Parathyroid adenoma (tissue), 2 donors: ENCODE measurements at regions not wholly inside any gene's neighbourhood (a gene's known extent, or its start where the extent isn't known, plus 50 kb on each side); places are given as distances from the start of the nearest gene placed in this dataset.

Experiments used
- H2AFZ ChIP-seq: fragments of 300-600 bp; sonication (generic); one replicate; pipeline ENCODE4 v1.7.0; 2017; ENCODE audit warnings: antibody characterized with exemption, mild to moderate bottlenecking
- H3K27ac ChIP-seq: fragments of 300-600 bp; sonication (generic); one replicate; pipeline ENCODE4 v1.7.0; 2017
- H3K27me3 ChIP-seq: fragments of 300-600 bp; sonication (generic); one replicate; pipeline ENCODE4 v1.7.0; 2017; ENCODE audit warnings: low read length; ENCODE audit not compliant: control insufficient read depth, insufficient read depth
- H3K36me3 ChIP-seq: fragments of 300-600 bp; sonication (generic); one replicate; pipeline ENCODE4 v1.7.0; 2017; ENCODE audit warnings: low read length; ENCODE audit not compliant: control insufficient read depth, insufficient read depth
- H3K4me1 ChIP-seq: fragments of 300-600 bp; sonication (generic); one replicate; pipeline ENCODE4 v1.7.0; 2017; ENCODE audit warnings: control low read depth
- H3K4me2 ChIP-seq: fragments of 300-600 bp; sonication (generic); one replicate; pipeline ENCODE4 v1.7.0; 2017; ENCODE audit warnings: low read length
- H3K4me3 ChIP-seq: fragments of 300-600 bp; sonication (generic); one replicate; pipeline ENCODE4 v1.7.0; 2017; ENCODE audit warnings: low read depth, low read length
- H3K79me2 ChIP-seq: fragments of 300-600 bp; sonication (generic); one replicate; pipeline ENCODE4 v1.7.0; 2017; ENCODE audit warnings: control low read depth
- H3K9ac ChIP-seq: fragments of 300-600 bp; sonication (generic); one replicate; pipeline ENCODE4 v1.7.0; 2017; ENCODE audit warnings: mild to moderate bottlenecking
- H3K9me3 ChIP-seq: fragments of 300-600 bp; sonication (generic); one replicate; pipeline ENCODE4 v1.7.0; 2017; ENCODE audit warnings: low read length; ENCODE audit not compliant: control insufficient read depth
- CTCF ChIP-seq: fragments of 300-600 bp; sonication (generic); IDR thresholded peaks from one replicate; pipeline ENCODE4 v1.7.0; 2017; ENCODE audit warnings: antibody characterized with exemption, mild to moderate bottlenecking
- donor health status: primary hyperparathyroidism.

- H3K9ac ChIP-seq, result no peak overlapping the region
- no peak overlapping the region for H3K4me3 ChIP-seq
- H3K36me3 ChIP-seq, result no peaks in the 10 kb centered on the region
- no peaks in the 10 kb centered on the region for H3K27me3 ChIP-seq
- no peak for TF ChIP-seq CTCF
- H3K4me1 ChIP-seq, result no peaks in the 10 kb centered on the region
- no peak overlapping the region for H3K27ac ChIP-seq
- H3K9me3 ChIP-seq, result no peaks in the 10 kb centered on the region
- H3K79me2 ChIP-seq, result no peaks in the 10 kb centered on the region
- H2AFZ ChIP-seq, result no peak overlapping the region
- H3K4me2 ChIP-seq, result no peak overlapping the region
These were observed 273.9 kb downstream of the ETV1 start for GRCh38 chr7:13715534-13715933.

- Histone ChIP-seq H2AFZ (no peak overlapping the region), H3K79me2 (no peaks in the 10 kb centered on the region), H3K4me1 (no peaks in the 10 kb centered on the region), H3K36me3 (no peaks in the 10 kb centered on the region), H3K27me3 (no peaks in the 10 kb centered on the region), H3K4me2 (no peak overlapping the region), H3K27ac (no peak overlapping the region), H3K9ac (no peak overlapping the region), H3K9me3 (no peaks in the 10 kb centered on the region), H3K4me3 (no peak overlapping the region)
- TF ChIP-seq CTCF, result no peak
These were observed 272.4 kb downstream of the ETV1 start for GRCh38 chr7:13717031-13717430.

GRCh38 chr7:13724191-13724976 is 265.1 kb downstream of the ETV1 start:
- Histone ChIP-seq H2AFZ (no peak overlapping the region), H3K4me2 (no peak overlapping the region), H3K9ac (no peak overlapping the region), H3K9me3 (no peaks in the 10 kb centered on the region), H3K27me3 (no peaks in the 10 kb centered on the region), H3K79me2 (no peaks in the 10 kb centered on the region), H3K27ac (no peak overlapping the region), H3K4me3 (no peak overlapping the region), H3K36me3 (no peaks in the 10 kb centered on the region), H3K4me1 (no peaks in the 10 kb centered on the region)
- TF ChIP-seq CTCF, result no peak

GRCh38 chr7:13724977-13725566 is 264.4 kb downstream of the ETV1 start:
- no peak for TF ChIP-seq CTCF
- no peak overlapping the region for H3K4me3 ChIP-seq
- no peaks in the 10 kb centered on the region for H3K27me3 ChIP-seq
- no peaks in the 10 kb centered on the region for H3K79me2 ChIP-seq
- no peak overlapping the region for H2AFZ ChIP-seq
- H3K27ac ChIP-seq, result no peak overlapping the region
- H3K4me1 ChIP-seq, result no peaks in the 10 kb centered on the region
- H3K36me3 ChIP-seq, result no peaks in the 10 kb centered on the region
- H3K9ac ChIP-seq, result no peak overlapping the region
- no peaks in the 10 kb centered on the region for H3K9me3 ChIP-seq
- no peak overlapping the region for H3K4me2 ChIP-seq

GRCh38 chr7:13725591-13725990 is 263.9 kb downstream of the ETV1 start:
- H3K9ac ChIP-seq, result no peak overlapping the region
- no peak overlapping the region for H2AFZ ChIP-seq
- TF ChIP-seq CTCF, result no peak
- H3K4me1 ChIP-seq, result no peaks in the 10 kb centered on the region
- no peaks in the 10 kb centered on the region for H3K79me2 ChIP-seq
- no peaks in the 10 kb centered on the region for H3K9me3 ChIP-seq
- H3K27me3 ChIP-seq, result no peaks in the 10 kb centered on the region
- H3K36me3 ChIP-seq, result no peaks in the 10 kb centered on the region
- no peak overlapping the region for H3K4me3 ChIP-seq
- H3K27ac ChIP-seq, result no peak overlapping the region
- no peak overlapping the region for H3K4me2 ChIP-seq
